NCI-H2107 treated with DMSO at 0.1 percent for 48 hours (cell line): ENCODE measurements at regions not wholly inside any gene's neighbourhood (a gene's known extent, or its start where the extent isn't known, plus 50 kb on each side); places are given as distances from the start of the nearest gene placed in this dataset.

ENCODE experiments used
- DNase-seq: peaks from one replicate; lab custom pipeline; 2025; ENCODE audit not compliant: unreplicated experiment; lab: John Stamatoyannopoulos, UW

- DNase-seq: no peak
These were observed 150.2 kb upstream of the CBLB start for GRCh38 chr3:106018929-106019550.

- DNase-seq: no peak
These were observed 154.1 kb upstream of the CBLB start for GRCh38 chr3:106022913-106023312.

- no peak for DNase-seq
These were observed 156.4 kb upstream of the CBLB start for GRCh38 chr3:106025151-106025722.

- no peak for DNase-seq
These were observed 161.3 kb upstream of the CBLB start for GRCh38 chr3:106029954-106030626.

GRCh38 chr3:106030627-106030963 is 161.8 kb upstream of the CBLB start:
- no peak for DNase-seq

- no peak for DNase-seq
These were observed 163.7 kb upstream of the CBLB start for GRCh38 chr3:106032479-106032878.

GRCh38 chr3:106033654-106034053 is 164.8 kb upstream of the CBLB start:
- no peak for DNase-seq

- DNase-seq: no peak
These were observed 165.5 kb upstream of the CBLB start for GRCh38 chr3:106034313-106034712.

GRCh38 chr3:106035619-106036018 is 166.8 kb upstream of the CBLB start:
- no peak for DNase-seq

- no peak for DNase-seq
These were observed 167.9 kb upstream of the CBLB start for GRCh38 chr3:106036696-106037095.

- no peak for DNase-seq
These were observed 178.4 kb upstream of the CBLB start for GRCh38 chr3:106047221-106047620.

- DNase-seq: no peak
These were observed 180.2 kb upstream of the CBLB start for GRCh38 chr3:106048946-106049481.

GRCh38 chr3:106049821-106050220 is 181.0 kb upstream of the CBLB start:
- DNase-seq: no peak

GRCh38 chr3:106056931-106057330 is 188.1 kb upstream of the CBLB start:
- DNase-seq: no peak

- DNase-seq: no peak
These were observed 189.7 kb upstream of the CBLB start for GRCh38 chr3:106058475-106058874.

- no peak for DNase-seq
These were observed 191.2 kb upstream of the CBLB start for GRCh38 chr3:106059953-106060517.

- DNase-seq: no peak
These were observed 195.1 kb upstream of the CBLB start for GRCh38 chr3:106063909-106064308.

- no peak for DNase-seq
These were observed 197.0 kb upstream of the CBLB start for GRCh38 chr3:106065831-106066230.

- no peak for DNase-seq
These were observed 198.9 kb upstream of the CBLB start for GRCh38 chr3:106067711-106068110.

GRCh38 chr3:106068381-106068780 is 199.6 kb upstream of the CBLB start:
- DNase-seq: no peak

GRCh38 chr3:106068795-106069194 is 200.0 kb upstream of the CBLB start:
- DNase-seq: no peak

GRCh38 chr3:106070187-106070586 is 201.4 kb upstream of the CBLB start:
- no peak for DNase-seq
